HUES6 (cell line): ENCODE measurements at regions not wholly inside any gene's neighbourhood (a gene's known extent, or its start where the extent isn't known, plus 50 kb on each side); places are given as distances from the start of the nearest gene placed in this dataset.

ENCODE experiments used
- H3K27ac ChIP-seq: 2 replicates; pipeline ENCODE4 v1.7.0; 2013; ENCODE audit warnings: low read depth, mild to moderate bottlenecking, low read length, inconsistent platforms
- H3K27me3 ChIP-seq: 2 replicates; pipeline ENCODE4 v1.6.1; 2013; ENCODE audit warnings: low read length; ENCODE audit not compliant: control insufficient read depth, insufficient read depth
- H3K36me3 ChIP-seq: 2 replicates; pipeline ENCODE4 v1.6.1; 2013; ENCODE audit warnings: low read length; ENCODE audit not compliant: control insufficient read depth, insufficient read depth
- H3K4me1 ChIP-seq: 2 replicates; pipeline ENCODE4 v1.6.1; 2013; ENCODE audit warnings: low read length; ENCODE audit not compliant: control insufficient read depth, insufficient read depth
- H3K4me3 ChIP-seq: 2 replicates; pipeline ENCODE4 v1.5.1; 2013; ENCODE audit warnings: low read depth, low read length
- H3K9ac ChIP-seq: one replicate; pipeline ENCODE4 v1.6.1; 2013; ENCODE audit warnings: mild to moderate bottlenecking, low read length
- H3K9me3 ChIP-seq: 2 replicates; pipeline ENCODE4 v1.6.1; 2013; ENCODE audit warnings: low read depth, low read length; ENCODE audit not compliant: control insufficient read depth, insufficient read depth

DNA sequence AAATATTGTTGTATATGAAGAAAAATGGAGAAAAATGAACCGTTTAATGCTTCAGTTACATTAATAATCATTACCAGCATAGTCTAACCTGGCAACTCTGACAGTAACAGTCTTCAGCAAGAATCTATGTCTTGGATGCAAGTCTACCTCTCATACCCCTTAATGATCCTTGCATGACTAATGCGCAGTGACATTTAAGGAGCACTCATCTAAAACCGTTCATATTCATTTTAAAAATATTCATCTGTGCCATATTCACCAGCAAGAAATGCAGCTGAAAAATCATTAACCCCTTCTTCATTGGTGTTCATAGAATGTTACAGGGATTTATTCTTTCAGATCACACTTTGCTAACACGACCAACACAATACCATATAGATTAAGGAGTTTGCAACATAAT lies 227.2 kb upstream of the ASCC3 start:
- no peaks in the 10 kb centered on the region for H3K9me3 ChIP-seq
- H3K4me3 ChIP-seq: no peak overlapping the region
- H3K36me3 ChIP-seq: no peaks in the 10 kb centered on the region
- H3K4me1 ChIP-seq: no peaks in the 10 kb centered on the region
- H3K27ac ChIP-seq: no peak overlapping the region
- no peak overlapping the region for H3K9ac ChIP-seq
- H3K27me3 ChIP-seq: no peaks in the 10 kb centered on the region

- H3K27me3 ChIP-seq: no peaks in the 10 kb centered on the region
- no peak overlapping the region for H3K4me3 ChIP-seq
- no peaks in the 10 kb centered on the region for H3K36me3 ChIP-seq
- no peaks in the 10 kb centered on the region for H3K9me3 ChIP-seq
- no peak overlapping the region for H3K9ac ChIP-seq
- no peak overlapping the region for H3K27ac ChIP-seq
- peaks cover 6% of the 10 kb centered on the region; the same call in 1 of the 2 replicates for H3K4me1 ChIP-seq
These were observed 229.7 kb upstream of the ASCC3 start for GRCh38 chr6:101110814-101111213.

- H3K4me1 ChIP-seq: peaks cover 20% of the 10 kb centered on the region
- H3K27ac ChIP-seq: no peak overlapping the region
- H3K27me3 ChIP-seq: no peaks in the 10 kb centered on the region
- no peaks in the 10 kb centered on the region for H3K36me3 ChIP-seq
- H3K4me3 ChIP-seq: no peak overlapping the region
- no peaks in the 10 kb centered on the region for H3K9me3 ChIP-seq
- no peak overlapping the region for H3K9ac ChIP-seq
These were observed 232.5 kb upstream of the ASCC3 start for GRCh38 chr6:101113468-101114260.

DNA sequence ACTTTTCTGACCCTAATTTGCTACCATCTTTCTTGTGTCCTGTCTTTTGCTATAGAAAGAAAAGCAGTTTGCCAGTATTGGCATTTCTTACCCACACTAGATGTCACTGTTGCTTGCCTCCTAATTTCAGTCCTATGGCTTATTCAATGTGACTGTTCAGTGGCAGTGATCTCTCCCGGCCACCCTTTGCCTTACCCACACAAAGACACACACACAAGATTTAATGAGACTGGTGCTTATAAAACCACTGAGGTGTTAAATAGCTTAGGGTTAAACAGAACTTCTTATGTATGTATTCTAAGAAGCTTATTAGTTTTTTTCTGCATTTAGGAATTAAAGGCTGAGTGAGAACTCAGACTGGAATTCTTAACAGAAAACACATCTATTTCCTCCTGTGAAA lies 233.6 kb upstream of the ASCC3 start:
- no peak overlapping the region for H3K4me3 ChIP-seq
- no peak overlapping the region for H3K9ac ChIP-seq
- peaks cover 20% of the 10 kb centered on the region for H3K4me1 ChIP-seq
- no peaks in the 10 kb centered on the region for H3K9me3 ChIP-seq
- no peaks in the 10 kb centered on the region for H3K36me3 ChIP-seq
- no peaks in the 10 kb centered on the region for H3K27me3 ChIP-seq
- no peak overlapping the region for H3K27ac ChIP-seq

- Histone ChIP-seq H3K27ac (no peak overlapping the region), H3K4me3 (no peak overlapping the region), H3K9ac (no peak overlapping the region), H3K4me1 (peaks cover 20% of the 10 kb centered on the region), H3K36me3 (no peaks in the 10 kb centered on the region), H3K27me3 (no peaks in the 10 kb centered on the region), H3K9me3 (no peaks in the 10 kb centered on the region)
These were observed 235.2 kb upstream of the ASCC3 start for GRCh38 chr6:101116337-101116736.

DNA sequence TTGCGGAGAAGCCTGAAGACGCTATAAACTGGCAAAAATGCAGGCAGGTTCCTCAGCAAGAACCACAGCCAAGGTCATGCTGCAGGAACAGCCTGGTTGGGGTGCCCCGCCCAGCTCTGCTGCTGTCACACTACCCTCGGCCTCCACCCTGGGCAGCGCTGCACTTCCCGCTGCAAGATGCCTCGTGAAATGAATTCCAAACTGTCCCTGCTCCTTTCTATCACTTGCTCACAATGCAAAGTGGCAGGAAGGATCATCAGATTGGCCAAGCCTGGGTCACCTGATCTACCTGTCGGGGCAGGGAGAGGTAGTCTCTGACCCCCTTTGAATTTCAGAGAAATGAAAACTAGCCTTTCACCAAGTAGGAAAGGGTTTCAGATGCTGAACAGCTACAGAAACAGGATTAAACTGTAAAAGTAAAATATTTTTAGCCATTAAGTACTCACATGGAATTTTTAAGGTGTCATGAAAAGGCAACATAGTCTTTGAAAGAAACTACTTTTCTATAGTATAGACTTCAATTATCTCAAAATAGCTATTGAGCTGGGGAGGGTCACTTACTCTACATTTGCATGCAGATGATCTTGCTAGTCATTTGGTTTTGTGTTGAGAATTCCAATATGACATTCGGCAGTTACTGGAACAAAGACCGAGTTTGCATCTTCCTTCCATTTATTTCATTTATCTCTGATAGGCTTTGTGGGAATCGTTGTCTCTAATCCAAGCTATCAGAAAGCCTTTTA lies 236.4 kb upstream of the ASCC3 start:
- Histone ChIP-seq H3K4me1 (peaks cover 20% of the 10 kb centered on the region), H3K27ac (no peak overlapping the region), H3K27me3 (no peaks in the 10 kb centered on the region), H3K9me3 (no peaks in the 10 kb centered on the region), H3K36me3 (no peaks in the 10 kb centered on the region), H3K4me3 (peak overlapping the region; percentile 39), H3K9ac (no peak overlapping the region)

DNA sequence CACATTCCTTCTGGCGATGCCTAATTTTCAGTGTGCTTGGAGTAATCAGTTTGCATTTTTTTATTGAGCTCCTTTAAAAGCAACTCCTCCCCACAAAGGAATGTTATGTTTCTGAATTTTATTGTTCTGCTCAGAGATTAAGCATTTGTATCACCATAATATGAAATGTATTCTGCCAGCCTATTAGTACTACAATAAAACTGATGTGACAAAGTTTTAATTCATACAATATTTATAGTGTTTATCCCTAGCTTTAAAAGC lies 236.9 kb upstream of the ASCC3 start:
- Histone ChIP-seq H3K9me3 (no peaks in the 10 kb centered on the region), H3K27me3 (no peaks in the 10 kb centered on the region), H3K27ac (no peak overlapping the region), H3K36me3 (no peaks in the 10 kb centered on the region), H3K4me3 (no peak overlapping the region), H3K9ac (no peak overlapping the region), H3K4me1 (peaks cover 20% of the 10 kb centered on the region)

DNA sequence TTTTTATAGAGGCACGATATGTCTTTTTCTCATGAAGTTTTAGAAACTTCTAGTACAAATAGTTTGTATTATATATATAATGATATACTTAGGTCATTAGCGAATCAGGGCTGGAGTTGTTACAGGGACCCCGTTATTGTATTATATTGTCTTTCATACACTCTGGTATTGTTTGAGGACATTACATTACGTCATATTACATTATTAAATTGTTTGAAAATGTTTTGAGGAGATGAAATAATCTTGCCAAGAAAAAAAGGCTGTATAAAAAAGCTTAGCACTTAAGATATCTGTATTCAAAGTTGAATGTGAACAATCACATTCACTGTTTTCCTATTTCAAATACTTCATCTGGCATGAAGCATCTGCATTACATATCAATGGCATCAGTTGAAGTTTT lies 239.6 kb upstream of the ASCC3 start:
- no peak overlapping the region for H3K9ac ChIP-seq
- no peak overlapping the region for H3K27ac ChIP-seq
- no peaks in the 10 kb centered on the region for H3K36me3 ChIP-seq
- no peaks in the 10 kb centered on the region for H3K9me3 ChIP-seq
- H3K4me3 ChIP-seq: no peak overlapping the region
- no peaks in the 10 kb centered on the region for H3K27me3 ChIP-seq
- peaks cover 14% of the 10 kb centered on the region; the same call in 1 of the 2 replicates for H3K4me1 ChIP-seq

DNA sequence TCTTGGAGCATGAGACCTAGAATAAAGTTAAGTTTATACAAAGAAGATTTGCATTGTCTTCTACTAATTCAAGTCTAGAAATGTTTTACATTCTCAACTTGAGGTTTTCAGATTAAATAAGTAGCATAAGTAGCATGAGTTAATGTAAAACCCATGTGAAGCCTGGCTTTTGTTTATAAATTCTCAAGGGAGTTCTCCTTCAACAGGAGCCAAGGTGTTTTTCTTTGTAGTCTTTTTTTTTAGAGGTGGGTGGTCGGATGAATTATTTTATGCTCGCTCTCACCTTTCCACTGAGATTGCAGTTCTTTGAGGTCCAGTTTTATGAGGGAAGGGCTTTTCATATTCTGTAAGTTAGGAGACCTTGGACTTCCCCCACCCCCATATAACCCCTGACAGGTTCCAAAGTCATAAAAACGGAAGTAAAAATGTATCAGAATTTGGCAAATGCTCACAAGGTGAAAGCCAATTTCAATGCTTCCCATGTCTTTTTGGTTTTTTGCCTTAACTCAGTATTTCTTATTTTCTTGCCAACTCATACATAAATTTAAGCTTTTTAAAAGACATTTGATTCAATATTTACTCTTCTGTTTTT lies 244.3 kb upstream of the ASCC3 start:
- Histone ChIP-seq H3K9ac (no peak overlapping the region), H3K9me3 (no peaks in the 10 kb centered on the region), H3K4me1 (no peaks in the 10 kb centered on the region), H3K4me3 (no peak overlapping the region), H3K27me3 (no peaks in the 10 kb centered on the region), H3K27ac (no peak overlapping the region), H3K36me3 (no peaks in the 10 kb centered on the region)

DNA sequence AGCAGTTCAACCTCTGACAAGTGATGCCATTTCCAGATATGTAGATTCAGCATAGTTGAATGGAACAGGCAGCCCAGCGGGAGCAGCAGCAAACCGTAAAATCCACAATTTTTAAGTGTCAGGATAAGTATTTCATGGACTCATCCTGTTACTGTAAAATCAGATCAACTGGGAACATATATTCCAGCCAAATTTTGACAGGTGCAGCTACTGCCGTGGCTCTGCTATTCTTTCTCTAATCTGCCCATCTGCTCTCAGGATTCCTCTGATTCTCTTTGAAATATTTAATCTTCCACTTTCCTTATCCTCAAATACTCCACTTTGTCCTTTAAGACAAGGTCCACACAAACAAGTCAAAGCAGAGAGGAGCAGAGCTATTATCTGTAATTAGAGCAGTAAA lies 245.4 kb upstream of the ASCC3 start:
- Histone ChIP-seq H3K4me3 (no peak overlapping the region), H3K27me3 (no peaks in the 10 kb centered on the region), H3K9ac (no peak overlapping the region), H3K27ac (no peak overlapping the region), H3K4me1 (no peaks in the 10 kb centered on the region), H3K9me3 (no peaks in the 10 kb centered on the region), H3K36me3 (no peaks in the 10 kb centered on the region)

DNA sequence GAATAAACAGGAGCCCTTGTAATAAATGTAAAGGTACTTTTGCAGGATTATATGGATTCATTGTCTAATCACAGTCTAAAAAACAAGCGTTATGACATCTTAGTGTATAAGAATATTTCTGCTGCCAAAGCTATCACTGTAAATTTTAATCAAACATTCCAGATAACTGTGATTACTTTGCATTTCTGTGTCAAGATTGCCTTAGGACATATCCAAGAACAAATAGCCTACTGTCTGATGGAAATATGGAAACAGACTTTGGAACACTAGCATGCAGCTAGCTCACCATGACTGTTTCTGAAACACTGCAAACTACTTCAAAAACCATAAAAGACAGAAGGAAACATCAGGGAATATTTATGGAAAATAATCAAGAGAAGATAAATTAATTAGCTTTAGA lies 248.7 kb upstream of the ASCC3 start:
- no peaks in the 10 kb centered on the region for H3K4me1 ChIP-seq
- no peak overlapping the region for H3K4me3 ChIP-seq
- no peaks in the 10 kb centered on the region for H3K27me3 ChIP-seq
- H3K9me3 ChIP-seq: no peaks in the 10 kb centered on the region
- no peak overlapping the region for H3K9ac ChIP-seq
- no peaks in the 10 kb centered on the region for H3K36me3 ChIP-seq
- H3K27ac ChIP-seq: no peak overlapping the region
